ENCODE measurements at regions not wholly inside any gene's neighbourhood (a gene's known extent, or its start where the extent isn't known, plus 50 kb on each side); places are given as distances from the start of the nearest gene placed in this dataset.
A peak's percentile ranks its signal among the peaks of the same experiment; 100 is the strongest.
"Not testable (repeated sequence)": the region's sequence is repeated elsewhere in the genome, so short reads cannot be mapped to it uniquely, and the experiment has no call there.

DNA sequence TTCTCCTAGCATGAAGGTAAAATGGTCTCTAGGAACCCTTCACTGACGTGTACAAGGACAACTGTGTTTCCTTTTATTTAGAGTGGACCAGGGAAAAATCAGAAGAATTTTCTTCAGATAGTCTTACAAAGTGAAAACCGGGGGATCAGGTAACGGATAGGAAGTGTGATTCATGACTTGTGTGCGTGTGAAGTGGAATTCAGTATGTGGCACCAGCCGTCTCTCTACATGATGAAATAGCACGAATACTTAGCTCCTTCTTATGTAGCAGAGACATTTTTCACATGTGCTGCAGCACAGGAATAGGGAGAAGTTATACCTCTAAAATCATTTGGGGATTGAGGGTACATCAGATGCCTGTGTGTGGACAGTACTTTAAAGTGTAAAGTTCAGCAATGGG lies 159.2 kb downstream of the MEX3B start:
- H3K36me3 ChIP-seq = no peaks in the 10 kb centered on the region
- H3K4me3 ChIP-seq = no peak overlapping the region
- H3K27ac ChIP-seq = no peak overlapping the region
- peak in 1 of 2 donors; percentile 8 for DNase-seq (ENCODE audit: low read depth in 1 of 2, low spot score in 1 of 2)
- H3K4me1 ChIP-seq (ENCODE audit: low read depth) = no peaks in the 10 kb centered on the region
- no peaks in the 10 kb centered on the region for H3K9me3 ChIP-seq (ENCODE audit: low read depth)
- TF ChIP-seq, protein P1, sequence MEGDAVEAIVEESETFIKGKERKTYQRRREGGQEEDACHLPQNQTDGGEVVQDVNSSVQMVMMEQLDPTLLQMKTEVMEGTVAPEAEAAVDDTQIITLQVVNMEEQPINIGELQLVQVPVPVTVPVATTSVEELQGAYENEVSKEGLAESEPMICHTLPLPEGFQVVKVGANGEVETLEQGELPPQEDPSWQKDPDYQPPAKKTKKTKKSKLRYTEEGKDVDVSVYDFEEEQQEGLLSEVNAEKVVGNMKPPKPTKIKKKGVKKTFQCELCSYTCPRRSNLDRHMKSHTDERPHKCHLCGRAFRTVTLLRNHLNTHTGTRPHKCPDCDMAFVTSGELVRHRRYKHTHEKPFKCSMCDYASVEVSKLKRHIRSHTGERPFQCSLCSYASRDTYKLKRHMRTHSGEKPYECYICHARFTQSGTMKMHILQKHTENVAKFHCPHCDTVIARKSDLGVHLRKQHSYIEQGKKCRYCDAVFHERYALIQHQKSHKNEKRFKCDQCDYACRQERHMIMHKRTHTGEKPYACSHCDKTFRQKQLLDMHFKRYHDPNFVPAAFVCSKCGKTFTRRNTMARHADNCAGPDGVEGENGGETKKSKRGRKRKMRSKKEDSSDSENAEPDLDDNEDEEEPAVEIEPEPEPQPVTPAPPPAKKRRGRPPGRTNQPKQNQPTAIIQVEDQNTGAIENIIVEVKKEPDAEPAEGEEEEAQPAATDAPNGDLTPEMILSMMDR (IDR thresholded peaks at IDR 0.05; ENCODE audit: low read depth, low read length) = no peak
- H3K27me3 ChIP-seq = no peaks in the 10 kb centered on the region

DNA sequence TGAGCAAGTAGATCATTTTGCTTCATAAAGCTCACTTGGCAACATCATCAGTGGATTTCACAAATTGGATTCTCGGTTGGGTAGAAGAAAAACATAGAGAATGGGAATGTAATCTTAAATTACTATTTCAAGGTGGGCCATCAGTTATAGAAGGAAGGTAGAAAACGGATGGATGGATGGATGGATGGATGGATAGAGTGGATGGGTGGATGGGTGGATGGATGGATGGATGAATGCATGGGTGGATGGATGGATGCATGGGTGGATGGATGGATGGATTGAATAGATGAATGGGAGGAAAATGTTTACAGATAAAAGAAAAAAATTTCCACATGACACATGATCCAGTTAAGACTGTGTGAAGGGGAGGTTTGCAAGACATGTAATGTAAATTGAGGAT lies 159.7 kb downstream of the MEX3B start:
- no peaks in the 10 kb centered on the region for H3K4me1 ChIP-seq (ENCODE audit: low read depth)
- no peak for DNase-seq (ENCODE audit: low read depth in 1 of 2, low spot score in 1 of 2)
- H3K4me3 ChIP-seq = no peak overlapping the region
- H3K27ac ChIP-seq = no peak overlapping the region
- TF ChIP-seq, protein P1 (IDR thresholded peaks at IDR 0.05; ENCODE audit: low read depth, low read length) = no peak
- no peaks in the 10 kb centered on the region for H3K9me3 ChIP-seq (ENCODE audit: low read depth)
- no peaks in the 10 kb centered on the region for H3K27me3 ChIP-seq
- H3K36me3 ChIP-seq = no peaks in the 10 kb centered on the region

GRCh38 chr15:81885135-81885534 lies 160.7 kb downstream of the MEX3B start:
- no peaks in the 10 kb centered on the region for H3K27me3 ChIP-seq
- H3K36me3 ChIP-seq = no peaks in the 10 kb centered on the region
- no peak overlapping the region for H3K4me3 ChIP-seq
- TF ChIP-seq, protein P1 (IDR thresholded peaks at IDR 0.05; ENCODE audit: low read depth, low read length) = no peak
- no peaks in the 10 kb centered on the region for H3K9me3 ChIP-seq (ENCODE audit: low read depth)
- H3K4me1 ChIP-seq (ENCODE audit: low read depth) = no peaks in the 10 kb centered on the region
- H3K27ac ChIP-seq = no peak overlapping the region
- DNase-seq (ENCODE audit: low read depth in 1 of 2, low spot score in 1 of 2) = no peak

DNA sequence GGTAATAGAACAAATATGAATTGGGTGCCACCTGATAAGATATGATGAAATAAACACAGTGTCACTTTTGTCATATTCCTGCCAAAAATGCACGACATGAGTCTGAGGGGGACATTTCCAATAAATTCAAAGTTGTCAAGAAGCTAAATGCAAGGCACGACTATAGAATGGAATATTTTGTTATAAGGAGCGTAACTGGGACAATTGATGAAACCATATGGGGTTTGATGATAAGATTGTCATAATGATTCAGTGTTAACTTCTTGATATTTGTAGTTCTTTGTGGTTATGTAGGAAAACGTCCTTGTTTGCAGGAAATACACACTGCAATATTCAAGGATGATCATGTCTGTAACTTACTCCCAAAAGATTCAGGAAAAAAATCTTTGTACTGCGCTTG lies 163.3 kb downstream of the MEX3B start:
- Histone ChIP-seq H3K4me3 (no peak overlapping the region), H3K36me3 (no peaks in the 10 kb centered on the region), H3K27ac (no peak overlapping the region), H3K9me3 (ENCODE audit: low read depth) (no peaks in the 10 kb centered on the region), H3K4me1 (ENCODE audit: low read depth) (no peaks in the 10 kb centered on the region), H3K27me3 (no peaks in the 10 kb centered on the region)
- no peak for DNase-seq (ENCODE audit: low read depth in 1 of 2, low spot score in 1 of 2)
- TF ChIP-seq, protein P1 (IDR thresholded peaks at IDR 0.05; ENCODE audit: low read depth, low read length) = no peak

DNA sequence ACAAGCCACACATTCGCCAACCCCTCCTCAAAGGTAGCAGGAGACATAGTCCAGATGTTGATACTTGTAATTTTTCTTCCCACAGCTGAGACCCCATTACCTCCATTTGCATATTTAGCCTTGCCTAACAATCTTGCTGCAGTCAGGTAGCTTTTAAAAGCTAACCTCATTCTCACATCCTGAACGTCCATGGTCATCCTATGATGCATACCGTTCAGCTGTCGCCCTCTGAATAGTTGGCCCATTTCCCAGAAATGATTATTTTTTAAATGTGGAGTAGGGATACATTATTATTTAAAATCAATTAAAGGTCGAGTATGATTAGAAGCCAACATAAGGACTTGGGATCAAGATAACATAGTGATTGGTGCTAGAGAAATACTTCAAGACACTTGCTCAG lies 165.0 kb downstream of the MEX3B start:
- TF ChIP-seq, protein P1 (IDR thresholded peaks at IDR 0.05; ENCODE audit: low read depth, low read length) = no peak
- DNase-seq (ENCODE audit: low read depth in 1 of 2, low spot score in 1 of 2) = no peak
- Histone ChIP-seq H3K9me3 (ENCODE audit: low read depth) (no peaks in the 10 kb centered on the region), H3K27ac (no peak overlapping the region), H3K27me3 (no peaks in the 10 kb centered on the region), H3K36me3 (no peaks in the 10 kb centered on the region), H3K4me3 (no peak overlapping the region), H3K4me1 (ENCODE audit: low read depth) (no peaks in the 10 kb centered on the region)

DNA sequence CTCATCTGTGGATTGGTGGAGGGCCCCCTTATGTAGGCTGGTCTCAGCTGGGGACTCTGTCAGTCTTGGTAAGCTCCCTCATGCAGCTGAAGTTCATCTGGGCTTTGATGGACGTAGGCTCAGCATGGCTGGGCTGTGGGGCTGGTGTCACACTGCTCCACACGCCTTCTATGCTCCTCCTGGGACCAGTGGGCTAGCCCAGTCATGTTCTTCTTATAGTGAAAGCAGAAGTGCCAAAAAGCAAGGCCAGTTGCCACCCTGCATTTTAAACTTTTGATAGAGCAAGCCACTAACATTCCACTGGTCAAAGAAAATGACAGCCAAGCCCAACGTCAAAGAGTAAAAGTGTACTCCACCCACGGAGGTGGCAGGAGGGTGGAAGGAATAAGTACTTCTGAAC lies 165.5 kb downstream of the MEX3B start:
- Histone ChIP-seq H3K4me3 (no peak overlapping the region), H3K27ac (no peak overlapping the region), H3K36me3 (no peaks in the 10 kb centered on the region), H3K9me3 (ENCODE audit: low read depth) (no peaks in the 10 kb centered on the region), H3K27me3 (no peaks in the 10 kb centered on the region), H3K4me1 (ENCODE audit: low read depth) (no peaks in the 10 kb centered on the region)
- TF ChIP-seq, protein P1 (IDR thresholded peaks at IDR 0.05; ENCODE audit: low read depth, low read length) = no peak
- DNase-seq (ENCODE audit: low read depth in 1 of 2, low spot score in 1 of 2) = no peak

- not testable (repeated sequence) for DNase-seq (ENCODE audit: low read depth in 1 of 2, low spot score in 1 of 2); H3K27me3 ChIP-seq; H3K36me3 ChIP-seq; H3K27ac ChIP-seq; H3K9me3 ChIP-seq (ENCODE audit: low read depth); H3K4me3 ChIP-seq; H3K4me1 ChIP-seq (ENCODE audit: low read depth)
These were observed 170.1 kb downstream of the MEX3B start for GRCh38 chr15:81875717-81876116.

DNA sequence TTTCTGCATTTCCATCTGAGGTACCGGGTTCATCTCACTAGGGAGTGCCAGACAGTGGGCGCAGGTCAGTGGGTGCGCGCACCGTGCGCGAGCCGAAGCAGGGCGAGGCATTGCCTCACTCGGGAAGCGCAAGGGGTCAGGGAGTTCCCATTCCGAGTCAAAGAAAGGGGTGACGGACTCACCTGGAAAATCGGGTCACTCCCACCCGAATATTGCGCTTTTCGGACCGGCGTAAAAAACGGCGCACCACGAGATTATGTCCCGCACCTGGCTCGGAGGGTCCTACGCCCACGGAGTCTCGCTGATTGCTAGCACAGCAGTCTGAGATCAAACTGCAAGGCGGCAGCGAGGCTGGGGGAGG lies 175.1 kb downstream of the MEX3B start:
- H3K4me1 ChIP-seq (ENCODE audit: low read depth); DNase-seq (ENCODE audit: low read depth in 1 of 2, low spot score in 1 of 2); H3K36me3 ChIP-seq; H3K9me3 ChIP-seq (ENCODE audit: low read depth); H3K27me3 ChIP-seq: not testable (repeated sequence)
- Histone ChIP-seq H3K4me3 (peak overlapping the region; percentile 23), H3K27ac (peak overlapping the region; percentile 59)

All from cardiac muscle cell (in vitro differentiated cells and primary cell).